ENCODE measurements at regions not wholly inside any gene's neighbourhood (a gene's known extent, or its start where the extent isn't known, plus 50 kb on each side); places are given as distances from the start of the nearest gene placed in this dataset.
"Not testable (repeated sequence)": the region's sequence is repeated elsewhere in the genome, so short reads cannot be mapped to it uniquely, and the experiment has no call there.

GRCh38 chr18:67455890-67456501, 60.5 kb downstream of the DSEL start:
- Histone ChIP-seq H3K4me1 (peaks cover 26% of the 10 kb centered on the region), H3K4me2 (peak overlapping the region; percentile 50), H3K4me3 (no peak overlapping the region), H3K27ac (peak overlapping the region; percentile 55), H3K9me3 (peaks cover 8% of the 10 kb centered on the region), H3K9ac (no peak overlapping the region), H3K27me3 (no peaks in the 10 kb centered on the region), H3K36me3 (no peaks in the 10 kb centered on the region), H4K20me1 (no peaks in the 10 kb centered on the region)
- no peak for TF ChIP-seq Cebpa-rat (IDR thresholded peaks at IDR 0.05)

- Histone ChIP-seq H3K4me3 (no peak overlapping the region), H3K27me3 (no peaks in the 10 kb centered on the region), H4K20me1 (no peaks in the 10 kb centered on the region), H3K9ac (no peak overlapping the region), H3K4me2 (no peak overlapping the region), H3K27ac (no peak overlapping the region), H3K36me3 (no peaks in the 10 kb centered on the region), H3K4me1 (peaks cover 26% of the 10 kb centered on the region), H3K9me3 (peaks cover 26% of the 10 kb centered on the region)
- no peak for TF ChIP-seq Cebpa-rat (IDR thresholded peaks at IDR 0.05)
Measured at GRCh38 chr18:67453901-67454300, 62.6 kb downstream of the DSEL start.

GRCh38 chr18:67451960-67452359, 64.6 kb downstream of the DSEL start:
- H3K36me3 ChIP-seq: no peaks in the 10 kb centered on the region
- no peak overlapping the region for H3K27ac ChIP-seq
- no peak for TF ChIP-seq Cebpa-rat (IDR thresholded peaks at IDR 0.05)
- H3K4me1 ChIP-seq: peaks cover 23% of the 10 kb centered on the region
- H3K9me3 ChIP-seq: peaks cover 26% of the 10 kb centered on the region
- H4K20me1 ChIP-seq: no peaks in the 10 kb centered on the region
- H3K27me3 ChIP-seq: no peaks in the 10 kb centered on the region
- no peak overlapping the region for H3K4me2 ChIP-seq
- H3K9ac ChIP-seq: no peak overlapping the region
- no peak overlapping the region for H3K4me3 ChIP-seq

GRCh38 chr18:67451101-67451500, 65.4 kb downstream of the DSEL start:
- H4K20me1 ChIP-seq, H3K4me3 ChIP-seq, H3K9ac ChIP-seq, H3K36me3 ChIP-seq, H3K4me2 ChIP-seq, H3K27ac ChIP-seq, H3K27me3 ChIP-seq: not testable (repeated sequence)
- H3K9me3 ChIP-seq: peaks cover 26% of the 10 kb centered on the region
- peaks cover 14% of the 10 kb centered on the region for H3K4me1 ChIP-seq

DNA sequence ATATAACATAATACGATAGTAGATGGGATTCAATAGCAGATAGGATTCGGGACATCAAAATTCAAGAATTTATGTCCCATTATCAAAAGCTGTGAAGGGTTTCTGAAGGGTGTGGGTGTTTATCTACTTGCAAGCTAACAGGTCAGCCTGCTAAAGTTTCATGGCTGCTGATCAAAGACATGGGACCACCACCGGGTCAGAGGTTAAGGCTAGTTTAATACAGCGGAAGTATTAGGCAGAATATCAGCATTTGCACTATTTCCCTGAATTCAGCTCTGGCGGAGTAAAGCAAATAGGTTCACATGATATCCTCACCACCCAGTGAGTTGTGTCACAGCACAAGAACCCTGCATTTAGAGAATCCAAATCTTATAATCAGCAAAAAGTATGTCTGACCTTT, 82.5 kb downstream of the DSEL start:
- Histone ChIP-seq H3K9me3 (peaks cover 10% of the 10 kb centered on the region), H3K4me3 (no peak overlapping the region), H3K4me1 (no peaks in the 10 kb centered on the region), H4K20me1 (no peaks in the 10 kb centered on the region), H3K36me3 (no peaks in the 10 kb centered on the region), H3K27ac (no peak overlapping the region), H3K27me3 (no peaks in the 10 kb centered on the region), H3K9ac (no peak overlapping the region), H3K4me2 (no peak overlapping the region)
- TF ChIP-seq Cebpa-rat (IDR thresholded peaks at IDR 0.05): no peak

GRCh38 chr18:67432806-67433205, 83.7 kb downstream of the DSEL start:
- H3K4me3 ChIP-seq: no peak overlapping the region
- H3K4me2 ChIP-seq: no peak overlapping the region
- TF ChIP-seq Cebpa-rat (IDR thresholded peaks at IDR 0.05): no peak
- H3K36me3 ChIP-seq: no peaks in the 10 kb centered on the region
- H3K4me1 ChIP-seq: no peaks in the 10 kb centered on the region
- H3K27ac ChIP-seq: no peak overlapping the region
- H3K27me3 ChIP-seq: no peaks in the 10 kb centered on the region
- no peak overlapping the region for H3K9ac ChIP-seq
- peaks cover 8% of the 10 kb centered on the region for H3K9me3 ChIP-seq
- no peaks in the 10 kb centered on the region for H4K20me1 ChIP-seq

- Histone ChIP-seq H3K9me3 (no peaks in the 10 kb centered on the region), H3K9ac (no peak overlapping the region), H4K20me1 (no peaks in the 10 kb centered on the region), H3K4me3 (no peak overlapping the region), H3K36me3 (no peaks in the 10 kb centered on the region), H3K4me2 (no peak overlapping the region), H3K27ac (no peak overlapping the region), H3K27me3 (no peaks in the 10 kb centered on the region), H3K4me1 (no peaks in the 10 kb centered on the region)
- TF ChIP-seq Cebpa-rat (IDR thresholded peaks at IDR 0.05): no peak
Measured at GRCh38 chr18:67428805-67429204, 87.7 kb downstream of the DSEL start.

- Histone ChIP-seq H3K4me1 (no peaks in the 10 kb centered on the region), H3K4me2 (no peak overlapping the region), H3K4me3 (no peak overlapping the region), H3K27ac (no peak overlapping the region), H3K36me3 (no peaks in the 10 kb centered on the region), H4K20me1 (no peaks in the 10 kb centered on the region), H3K9me3 (no peaks in the 10 kb centered on the region), H3K9ac (no peak overlapping the region), H3K27me3 (no peaks in the 10 kb centered on the region)
- TF ChIP-seq Cebpa-rat (IDR thresholded peaks at IDR 0.05): no peak
Measured at GRCh38 chr18:67428158-67428557, 88.4 kb downstream of the DSEL start.

GRCh38 chr18:67426486-67426885, 90.0 kb downstream of the DSEL start:
- Histone ChIP-seq H3K9me3 (no peaks in the 10 kb centered on the region), H3K4me1 (no peaks in the 10 kb centered on the region), H3K36me3 (no peaks in the 10 kb centered on the region), H3K4me2 (no peak overlapping the region), H3K9ac (no peak overlapping the region), H3K27ac (no peak overlapping the region), H3K27me3 (no peaks in the 10 kb centered on the region), H4K20me1 (no peaks in the 10 kb centered on the region), H3K4me3 (no peak overlapping the region)
- no peak for TF ChIP-seq Cebpa-rat (IDR thresholded peaks at IDR 0.05)

DNA sequence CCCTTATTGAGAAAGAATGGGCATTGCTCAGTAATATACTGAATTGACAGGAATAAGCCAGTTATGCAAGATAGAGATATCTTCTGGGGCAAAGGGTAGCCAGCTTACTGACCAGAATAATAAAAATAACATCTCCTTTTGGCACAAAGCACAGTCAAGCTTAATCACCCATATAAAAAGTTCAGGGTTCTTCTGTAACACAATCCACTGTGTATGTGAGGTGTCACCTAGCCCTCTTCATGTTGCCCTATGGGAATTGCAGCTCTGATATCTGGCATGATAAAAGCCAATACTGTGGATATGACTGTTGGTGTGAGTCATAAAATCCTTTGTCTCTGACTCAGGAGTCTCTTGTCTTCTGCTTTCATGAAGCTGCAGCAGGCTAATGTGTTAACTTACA, 90.8 kb downstream of the DSEL start:
- no peaks in the 10 kb centered on the region for H3K9me3 ChIP-seq
- H3K27ac ChIP-seq: no peak overlapping the region
- H3K4me2 ChIP-seq: no peak overlapping the region
- no peaks in the 10 kb centered on the region for H3K27me3 ChIP-seq
- no peak for TF ChIP-seq Cebpa-rat (IDR thresholded peaks at IDR 0.05)
- no peaks in the 10 kb centered on the region for H4K20me1 ChIP-seq
- no peak overlapping the region for H3K9ac ChIP-seq
- H3K4me3 ChIP-seq: no peak overlapping the region
- no peaks in the 10 kb centered on the region for H3K4me1 ChIP-seq
- H3K36me3 ChIP-seq: no peaks in the 10 kb centered on the region

DNA sequence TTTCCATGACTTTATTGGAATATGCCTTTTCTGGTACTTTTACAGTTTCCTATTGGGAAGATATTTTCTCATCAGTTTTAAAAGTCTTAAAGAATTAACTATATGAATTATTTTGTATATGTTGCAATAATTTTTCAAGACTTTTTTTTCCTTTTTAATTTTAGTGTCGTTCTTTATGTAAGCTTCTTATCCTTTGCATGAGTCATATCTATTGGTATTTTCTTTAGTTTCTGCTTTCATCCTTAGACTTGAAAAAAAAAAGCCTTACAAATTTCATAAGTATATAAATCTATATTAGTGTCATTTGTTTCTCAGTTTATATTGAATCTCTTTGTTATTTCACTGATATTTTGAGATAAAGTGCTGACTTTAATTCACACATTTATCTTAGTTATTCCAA, 94.9 kb downstream of the DSEL start:
- no peaks in the 10 kb centered on the region for H3K9me3 ChIP-seq
- no peaks in the 10 kb centered on the region for H3K27me3 ChIP-seq
- TF ChIP-seq Cebpa-rat (IDR thresholded peaks at IDR 0.05): no peak
- no peak overlapping the region for H3K9ac ChIP-seq
- no peak overlapping the region for H3K4me3 ChIP-seq
- H3K27ac ChIP-seq: no peak overlapping the region
- no peaks in the 10 kb centered on the region for H3K36me3 ChIP-seq
- H3K4me1 ChIP-seq: peaks cover 7% of the 10 kb centered on the region; the same call in 1 of the 2 replicates
- no peaks in the 10 kb centered on the region for H4K20me1 ChIP-seq
- no peak overlapping the region for H3K4me2 ChIP-seq
